ENCODE measurements at regions not wholly inside any gene's neighbourhood (a gene's known extent, or its start where the extent isn't known, plus 50 kb on each side); places are given as distances from the start of the nearest gene placed in this dataset.

DNA sequence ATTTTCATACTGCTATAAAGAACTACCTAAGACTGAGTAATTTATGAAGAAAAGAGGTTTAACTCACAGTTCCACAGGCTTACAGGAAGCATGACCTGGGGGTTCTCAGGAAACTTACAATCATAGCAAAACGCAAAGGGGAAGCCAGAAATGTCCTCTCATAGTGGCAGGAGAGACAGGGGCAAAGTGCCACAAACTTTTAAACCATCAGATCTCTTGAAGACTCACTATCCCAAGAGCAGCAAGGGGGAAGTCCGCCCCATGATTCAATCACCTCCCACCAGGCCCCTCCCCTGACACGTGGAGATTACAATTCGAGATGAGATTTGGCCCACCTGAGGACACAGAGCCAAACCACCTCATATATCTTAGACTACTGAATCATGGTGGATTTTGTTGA, 198.7 kb downstream of the KCTD12 start:
- TF ChIP-seq POLR2A (IDR thresholded peaks at IDR 0.05): no peak
- TF ChIP-seq, protein P1, sequence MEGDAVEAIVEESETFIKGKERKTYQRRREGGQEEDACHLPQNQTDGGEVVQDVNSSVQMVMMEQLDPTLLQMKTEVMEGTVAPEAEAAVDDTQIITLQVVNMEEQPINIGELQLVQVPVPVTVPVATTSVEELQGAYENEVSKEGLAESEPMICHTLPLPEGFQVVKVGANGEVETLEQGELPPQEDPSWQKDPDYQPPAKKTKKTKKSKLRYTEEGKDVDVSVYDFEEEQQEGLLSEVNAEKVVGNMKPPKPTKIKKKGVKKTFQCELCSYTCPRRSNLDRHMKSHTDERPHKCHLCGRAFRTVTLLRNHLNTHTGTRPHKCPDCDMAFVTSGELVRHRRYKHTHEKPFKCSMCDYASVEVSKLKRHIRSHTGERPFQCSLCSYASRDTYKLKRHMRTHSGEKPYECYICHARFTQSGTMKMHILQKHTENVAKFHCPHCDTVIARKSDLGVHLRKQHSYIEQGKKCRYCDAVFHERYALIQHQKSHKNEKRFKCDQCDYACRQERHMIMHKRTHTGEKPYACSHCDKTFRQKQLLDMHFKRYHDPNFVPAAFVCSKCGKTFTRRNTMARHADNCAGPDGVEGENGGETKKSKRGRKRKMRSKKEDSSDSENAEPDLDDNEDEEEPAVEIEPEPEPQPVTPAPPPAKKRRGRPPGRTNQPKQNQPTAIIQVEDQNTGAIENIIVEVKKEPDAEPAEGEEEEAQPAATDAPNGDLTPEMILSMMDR (IDR thresholded peaks at IDR 0.05): no peak

All from Peyer's patch (tissue), 4 donors.